ENCODE measurements at regions not wholly inside any gene's neighbourhood (a gene's known extent, or its start where the extent isn't known, plus 50 kb on each side); places are given as distances from the start of the nearest gene placed in this dataset.

- Histone ChIP-seq H3K9ac (ENCODE audit: low read length) (no peak overlapping the region), H3K9me2 (replicated peaks; ENCODE audit: insufficient read depth, low read length) (no peaks in the 10 kb centered on the region), H3K9me3 (ENCODE audit: insufficient read depth, low read length) (no peaks in the 10 kb centered on the region), H3K79me2 (ENCODE audit: insufficient read depth, low read length) (no peaks in the 10 kb centered on the region), H3K4me2 (ENCODE audit: low read depth, low read length, poor library complexity, severe bottlenecking) (no peak overlapping the region), H3K27me3 (ENCODE audit: low read length) (no peaks in the 10 kb centered on the region), H2AFZ (ENCODE audit: low read depth, low read length, severe bottlenecking) (no peak overlapping the region), H3K36me3 (ENCODE audit: low read length) (no peaks in the 10 kb centered on the region), H3F3A (ENCODE audit: insufficient read depth) (no peaks in the 10 kb centered on the region), H4K20me1 (ENCODE audit: low read depth, low read length) (no peaks in the 10 kb centered on the region), H3K27ac (ENCODE audit: low read depth, low read length) (no peak overlapping the region), H3K4me3 (ENCODE audit: insufficient read depth, low read length, poor library complexity, severe bottlenecking) (no peak overlapping the region)
- no peak for TF ChIP-seq EZH2phosphoT487 (conservative IDR thresholded peaks at IDR 0.05; ENCODE audit: low read length)
These were observed 328.3 kb downstream of the AACS start for GRCh38 chr12:125393569-125393968.

- TF ChIP-seq CTCF (IDR thresholded peaks at IDR 0.05; ENCODE audit: insufficient read depth, low read length, poor library complexity, severe bottlenecking) (no peak), EZH2phosphoT487 (conservative IDR thresholded peaks at IDR 0.05; ENCODE audit: low read length) (no peak)
- no peaks in the 10 kb centered on the region for H3K9me3 ChIP-seq (ENCODE audit: insufficient read depth, low read length)
- no peak overlapping the region for H3K27ac ChIP-seq (ENCODE audit: low read depth, low read length)
- H3K9ac ChIP-seq (ENCODE audit: low read length) = no peak overlapping the region
- no peaks in the 10 kb centered on the region for H4K20me1 ChIP-seq (ENCODE audit: low read depth, low read length)
- no peaks in the 10 kb centered on the region for H3K27me3 ChIP-seq (ENCODE audit: low read length)
- H2AFZ ChIP-seq (ENCODE audit: low read depth, low read length, severe bottlenecking) = no peak overlapping the region
- no peak overlapping the region for H3K4me3 ChIP-seq (ENCODE audit: insufficient read depth, low read length, poor library complexity, severe bottlenecking)
- H3K36me3 ChIP-seq (ENCODE audit: low read length) = no peaks in the 10 kb centered on the region
- no peaks in the 10 kb centered on the region for H3K79me2 ChIP-seq (ENCODE audit: insufficient read depth, low read length)
- H3K9me2 ChIP-seq (replicated peaks; ENCODE audit: insufficient read depth, low read length) = no peaks in the 10 kb centered on the region
- H3K4me2 ChIP-seq (ENCODE audit: low read depth, low read length, poor library complexity, severe bottlenecking) = no peak overlapping the region
- no peaks in the 10 kb centered on the region for H3F3A ChIP-seq (ENCODE audit: insufficient read depth)
These were observed 330.5 kb downstream of the AACS start for GRCh38 chr12:125395583-125396215.

GRCh38 chr12:125399489-125399888 is 334.3 kb downstream of the AACS start:
- no peak overlapping the region for H3K9ac ChIP-seq (ENCODE audit: low read length)

More at GRCh38 chr12:125399489-125399888, 334.3 kb downstream of the AACS start:
- Histone ChIP-seq H4K20me1 (ENCODE audit: low read depth, low read length) (no peaks in the 10 kb centered on the region), H3K27ac (ENCODE audit: low read depth, low read length) (no peak overlapping the region), H3K27me3 (ENCODE audit: low read length) (no peaks in the 10 kb centered on the region), H2AFZ (ENCODE audit: low read depth, low read length, severe bottlenecking) (no peak overlapping the region), H3K9me3 (ENCODE audit: insufficient read depth, low read length) (no peaks in the 10 kb centered on the region), H3K4me3 (ENCODE audit: insufficient read depth, low read length, poor library complexity, severe bottlenecking) (no peak overlapping the region), H3K36me3 (ENCODE audit: low read length) (no peaks in the 10 kb centered on the region), H3F3A (ENCODE audit: insufficient read depth) (no peaks in the 10 kb centered on the region), H3K79me2 (ENCODE audit: insufficient read depth, low read length) (no peaks in the 10 kb centered on the region), H3K9me2 (replicated peaks; ENCODE audit: insufficient read depth, low read length) (no peaks in the 10 kb centered on the region), H3K4me2 (ENCODE audit: low read depth, low read length, poor library complexity, severe bottlenecking) (no peak overlapping the region)
- TF ChIP-seq CTCF (IDR thresholded peaks at IDR 0.05; ENCODE audit: insufficient read depth, low read length, poor library complexity, severe bottlenecking) = no peak
- no peak for TF ChIP-seq EZH2phosphoT487 (conservative IDR thresholded peaks at IDR 0.05; ENCODE audit: low read length)
